A673 (cell line): ENCODE measurements at regions not wholly inside any gene's neighbourhood (a gene's known extent, or its start where the extent isn't known, plus 50 kb on each side); places are given as distances from the start of the nearest gene placed in this dataset.

ENCODE experiments used
- EZH2 ChIP-seq: fragments of 200-600 bp; sonication (generic); IDR thresholded peaks from 2 replicates; pipeline ENCODE4 v1.6.1; 2017; ENCODE audit warnings: borderline replicate concordance, low read depth, mild to moderate bottlenecking, mixed read lengths, antibody characterized with exemption, low read length; ENCODE audit not compliant: poor library complexity, severe bottlenecking
- TF ChIP-seq, protein P1 (sequence below): fragments of 300-800, 200-600 bp; sonication (generic); conservative IDR thresholded peaks from 2 replicates; pipeline ENCODE4 v1.5.1; 2017; ENCODE audit warnings: low read depth, mild to moderate bottlenecking, antibody characterized with exemption, low read length, moderate library complexity, mixed read lengths

DNA sequence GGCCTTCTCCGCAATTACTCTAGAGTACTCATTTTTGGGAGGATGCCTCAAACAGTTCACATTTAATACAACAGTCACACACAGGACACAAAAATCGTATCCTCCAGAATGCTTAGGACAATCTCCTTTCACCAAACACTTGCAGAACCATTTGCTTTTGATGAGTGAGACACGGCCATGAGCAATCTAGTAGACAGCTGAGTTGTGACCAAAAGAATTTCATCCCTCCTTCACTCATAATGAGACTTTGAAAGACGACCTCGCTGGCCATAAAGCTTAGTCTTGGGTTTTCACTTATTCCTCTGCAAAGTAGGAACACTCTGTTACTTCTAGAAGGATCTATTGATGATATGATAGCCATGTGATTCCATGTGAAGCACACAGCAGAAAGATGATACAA, 87.5 kb upstream of the SLC35G4 start:
- TF ChIP-seq EZH2 = no peak
- TF ChIP-seq, protein P1, sequence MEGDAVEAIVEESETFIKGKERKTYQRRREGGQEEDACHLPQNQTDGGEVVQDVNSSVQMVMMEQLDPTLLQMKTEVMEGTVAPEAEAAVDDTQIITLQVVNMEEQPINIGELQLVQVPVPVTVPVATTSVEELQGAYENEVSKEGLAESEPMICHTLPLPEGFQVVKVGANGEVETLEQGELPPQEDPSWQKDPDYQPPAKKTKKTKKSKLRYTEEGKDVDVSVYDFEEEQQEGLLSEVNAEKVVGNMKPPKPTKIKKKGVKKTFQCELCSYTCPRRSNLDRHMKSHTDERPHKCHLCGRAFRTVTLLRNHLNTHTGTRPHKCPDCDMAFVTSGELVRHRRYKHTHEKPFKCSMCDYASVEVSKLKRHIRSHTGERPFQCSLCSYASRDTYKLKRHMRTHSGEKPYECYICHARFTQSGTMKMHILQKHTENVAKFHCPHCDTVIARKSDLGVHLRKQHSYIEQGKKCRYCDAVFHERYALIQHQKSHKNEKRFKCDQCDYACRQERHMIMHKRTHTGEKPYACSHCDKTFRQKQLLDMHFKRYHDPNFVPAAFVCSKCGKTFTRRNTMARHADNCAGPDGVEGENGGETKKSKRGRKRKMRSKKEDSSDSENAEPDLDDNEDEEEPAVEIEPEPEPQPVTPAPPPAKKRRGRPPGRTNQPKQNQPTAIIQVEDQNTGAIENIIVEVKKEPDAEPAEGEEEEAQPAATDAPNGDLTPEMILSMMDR = no peak
